HEK293 (cell line): ENCODE measurements at regions not wholly inside any gene's neighbourhood (a gene's known extent, or its start where the extent isn't known, plus 50 kb on each side); places are given as distances from the start of the nearest gene placed in this dataset.

ENCODE experiments used
- MZF1 ChIP-seq: fragments of 450-650 bp; formaldehyde crosslinking; IDR thresholded peaks from 2 replicates; pipeline ENCODE4 v1.5.1; 2017; ENCODE audit warnings: missing biosample characterization, missing genetic modification characterization, borderline replicate concordance
- ZNF302 ChIP-seq: fragments of 450-650 bp; formaldehyde crosslinking; IDR thresholded peaks from 2 replicates; pipeline ENCODE4 v1.5.1; 2016; ENCODE audit warnings: missing biosample characterization, missing genetic modification characterization, low read depth
- ZNF670 ChIP-seq: fragments of 450-650 bp; formaldehyde crosslinking; IDR thresholded peaks from 2 replicates; pipeline ENCODE4 v1.5.1; 2016; ENCODE audit warnings: missing biosample characterization, missing genetic modification characterization, low read depth
- TF ChIP-seq, protein P1 (sequence below): fragments of 450-650 bp; formaldehyde crosslinking; IDR thresholded peaks from 2 replicates; pipeline ENCODE4 v1.5.1; 2016; ENCODE audit warnings: missing biosample characterization, missing genetic modification characterization

DNA sequence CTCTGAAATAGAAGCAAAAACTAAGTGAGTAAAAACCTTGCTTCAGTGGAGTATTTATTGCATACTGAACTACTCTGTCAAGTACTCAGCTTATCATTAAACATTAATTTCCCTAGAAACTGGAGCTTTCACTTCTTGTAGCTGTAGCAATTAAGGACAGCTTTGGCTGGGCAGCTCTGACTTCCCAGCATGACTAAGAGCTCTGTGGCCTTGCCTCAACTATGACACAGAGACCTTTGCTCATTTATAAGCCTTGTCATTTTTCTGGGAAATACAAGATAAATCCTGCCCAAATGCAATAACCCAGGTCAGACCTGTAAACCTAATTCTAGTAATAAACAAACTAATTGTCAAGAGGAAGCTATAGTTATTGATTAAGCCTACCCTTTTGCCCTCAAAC, 65.4 kb upstream of the STK32A start:
- TF ChIP-seq, protein P1, sequence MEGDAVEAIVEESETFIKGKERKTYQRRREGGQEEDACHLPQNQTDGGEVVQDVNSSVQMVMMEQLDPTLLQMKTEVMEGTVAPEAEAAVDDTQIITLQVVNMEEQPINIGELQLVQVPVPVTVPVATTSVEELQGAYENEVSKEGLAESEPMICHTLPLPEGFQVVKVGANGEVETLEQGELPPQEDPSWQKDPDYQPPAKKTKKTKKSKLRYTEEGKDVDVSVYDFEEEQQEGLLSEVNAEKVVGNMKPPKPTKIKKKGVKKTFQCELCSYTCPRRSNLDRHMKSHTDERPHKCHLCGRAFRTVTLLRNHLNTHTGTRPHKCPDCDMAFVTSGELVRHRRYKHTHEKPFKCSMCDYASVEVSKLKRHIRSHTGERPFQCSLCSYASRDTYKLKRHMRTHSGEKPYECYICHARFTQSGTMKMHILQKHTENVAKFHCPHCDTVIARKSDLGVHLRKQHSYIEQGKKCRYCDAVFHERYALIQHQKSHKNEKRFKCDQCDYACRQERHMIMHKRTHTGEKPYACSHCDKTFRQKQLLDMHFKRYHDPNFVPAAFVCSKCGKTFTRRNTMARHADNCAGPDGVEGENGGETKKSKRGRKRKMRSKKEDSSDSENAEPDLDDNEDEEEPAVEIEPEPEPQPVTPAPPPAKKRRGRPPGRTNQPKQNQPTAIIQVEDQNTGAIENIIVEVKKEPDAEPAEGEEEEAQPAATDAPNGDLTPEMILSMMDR (tag by site-specific recombination), result no peak
- TF ChIP-seq ZNF302 (tag by site-specific recombination), result no peak
- TF ChIP-seq ZNF670, result no peak
- TF ChIP-seq MZF1 (tag by site-specific recombination), result no peak
